Ovary (tissue), 3 donors: ENCODE measurements at regions not wholly inside any gene's neighbourhood (a gene's known extent, or its start where the extent isn't known, plus 50 kb on each side); places are given as distances from the start of the nearest gene placed in this dataset.
"Not testable (repeated sequence)": the region's sequence is repeated elsewhere in the genome, so short reads cannot be mapped to it uniquely, and the experiment has no call there.

ENCODE experiments used
- EP300 ChIP-seq: sonication (generic); formaldehyde crosslinking; IDR thresholded peaks from one replicate; pipeline ENCODE4 v1.6.1; 2017; ENCODE audit warnings: antibody characterized with exemption
- POLR2A ChIP-seq: fragments of 450-650 bp; IDR thresholded peaks from one replicate; pipeline ENCODE4 v1.6.1; 2017; ENCODE audit warnings: antibody characterized with exemption, mild to moderate bottlenecking, moderate library complexity
- TF ChIP-seq, protein P1 (sequence below), 3 donors: fragments of 450-650 bp in 2 of 3; fragments of 200-600 bp in 1 of 3; IDR thresholded peaks; one replicate each; pipeline versions ENCODE4 v1.5.1 to v1.8.0; 2016 to 2022; ENCODE audit warnings: antibody characterized with exemption in 3 of 3, mild to moderate bottlenecking in 1 of 3
- donor health status: DM: no; HTN: no; CAD: no.

- TF ChIP-seq POLR2A, EP300: not testable (repeated sequence)
- TF ChIP-seq, protein P1, sequence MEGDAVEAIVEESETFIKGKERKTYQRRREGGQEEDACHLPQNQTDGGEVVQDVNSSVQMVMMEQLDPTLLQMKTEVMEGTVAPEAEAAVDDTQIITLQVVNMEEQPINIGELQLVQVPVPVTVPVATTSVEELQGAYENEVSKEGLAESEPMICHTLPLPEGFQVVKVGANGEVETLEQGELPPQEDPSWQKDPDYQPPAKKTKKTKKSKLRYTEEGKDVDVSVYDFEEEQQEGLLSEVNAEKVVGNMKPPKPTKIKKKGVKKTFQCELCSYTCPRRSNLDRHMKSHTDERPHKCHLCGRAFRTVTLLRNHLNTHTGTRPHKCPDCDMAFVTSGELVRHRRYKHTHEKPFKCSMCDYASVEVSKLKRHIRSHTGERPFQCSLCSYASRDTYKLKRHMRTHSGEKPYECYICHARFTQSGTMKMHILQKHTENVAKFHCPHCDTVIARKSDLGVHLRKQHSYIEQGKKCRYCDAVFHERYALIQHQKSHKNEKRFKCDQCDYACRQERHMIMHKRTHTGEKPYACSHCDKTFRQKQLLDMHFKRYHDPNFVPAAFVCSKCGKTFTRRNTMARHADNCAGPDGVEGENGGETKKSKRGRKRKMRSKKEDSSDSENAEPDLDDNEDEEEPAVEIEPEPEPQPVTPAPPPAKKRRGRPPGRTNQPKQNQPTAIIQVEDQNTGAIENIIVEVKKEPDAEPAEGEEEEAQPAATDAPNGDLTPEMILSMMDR (IDR thresholded peaks at IDR 0.05), result not testable (repeated sequence)
These were observed 193.1 kb downstream of the CEP170 start for GRCh38 chr1:243061965-243062364.
